ENCODE measurements at regions not wholly inside any gene's neighbourhood (a gene's known extent, or its start where the extent isn't known, plus 50 kb on each side); places are given as distances from the start of the nearest gene placed in this dataset.

- TF ChIP-seq, protein P1, sequence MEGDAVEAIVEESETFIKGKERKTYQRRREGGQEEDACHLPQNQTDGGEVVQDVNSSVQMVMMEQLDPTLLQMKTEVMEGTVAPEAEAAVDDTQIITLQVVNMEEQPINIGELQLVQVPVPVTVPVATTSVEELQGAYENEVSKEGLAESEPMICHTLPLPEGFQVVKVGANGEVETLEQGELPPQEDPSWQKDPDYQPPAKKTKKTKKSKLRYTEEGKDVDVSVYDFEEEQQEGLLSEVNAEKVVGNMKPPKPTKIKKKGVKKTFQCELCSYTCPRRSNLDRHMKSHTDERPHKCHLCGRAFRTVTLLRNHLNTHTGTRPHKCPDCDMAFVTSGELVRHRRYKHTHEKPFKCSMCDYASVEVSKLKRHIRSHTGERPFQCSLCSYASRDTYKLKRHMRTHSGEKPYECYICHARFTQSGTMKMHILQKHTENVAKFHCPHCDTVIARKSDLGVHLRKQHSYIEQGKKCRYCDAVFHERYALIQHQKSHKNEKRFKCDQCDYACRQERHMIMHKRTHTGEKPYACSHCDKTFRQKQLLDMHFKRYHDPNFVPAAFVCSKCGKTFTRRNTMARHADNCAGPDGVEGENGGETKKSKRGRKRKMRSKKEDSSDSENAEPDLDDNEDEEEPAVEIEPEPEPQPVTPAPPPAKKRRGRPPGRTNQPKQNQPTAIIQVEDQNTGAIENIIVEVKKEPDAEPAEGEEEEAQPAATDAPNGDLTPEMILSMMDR (IDR thresholded peaks at IDR 0.05) = no peak
- TF ChIP-seq POLR2A (IDR thresholded peaks at IDR 0.05) = no peak
Measured at GRCh38 chr18:1806884-1807615, 764.3 kb downstream of the METTL4 start.
